Right ventricle myocardium superior (tissue), 1 donor: ENCODE measurements at regions not wholly inside any gene's neighbourhood (a gene's known extent, or its start where the extent isn't known, plus 50 kb on each side); places are given as distances from the start of the nearest gene placed in this dataset.

Experiments
- ATAC-seq: fragments of 200-7000 bp; cut with Tn5 transposase; one replicate; pipeline ENCODE4 v1.9.1; 2020; ENCODE audit warnings: mild to moderate bottlenecking; ENCODE audit not compliant: poor library complexity
- DNase-seq: peaks from one replicate; pipeline ENCODE4 v3.0.0-alpha.2; 2020
- intact Hi-C: fragments of 100-400 bp; cut with DNase I; formaldehyde crosslinking; loops from one replicate; pipeline ENCODE4 v1.11.2; 2022
- donor health status: DM: no; HTN: yes; CAD: no; lungs with severe emphysema.

DNA sequence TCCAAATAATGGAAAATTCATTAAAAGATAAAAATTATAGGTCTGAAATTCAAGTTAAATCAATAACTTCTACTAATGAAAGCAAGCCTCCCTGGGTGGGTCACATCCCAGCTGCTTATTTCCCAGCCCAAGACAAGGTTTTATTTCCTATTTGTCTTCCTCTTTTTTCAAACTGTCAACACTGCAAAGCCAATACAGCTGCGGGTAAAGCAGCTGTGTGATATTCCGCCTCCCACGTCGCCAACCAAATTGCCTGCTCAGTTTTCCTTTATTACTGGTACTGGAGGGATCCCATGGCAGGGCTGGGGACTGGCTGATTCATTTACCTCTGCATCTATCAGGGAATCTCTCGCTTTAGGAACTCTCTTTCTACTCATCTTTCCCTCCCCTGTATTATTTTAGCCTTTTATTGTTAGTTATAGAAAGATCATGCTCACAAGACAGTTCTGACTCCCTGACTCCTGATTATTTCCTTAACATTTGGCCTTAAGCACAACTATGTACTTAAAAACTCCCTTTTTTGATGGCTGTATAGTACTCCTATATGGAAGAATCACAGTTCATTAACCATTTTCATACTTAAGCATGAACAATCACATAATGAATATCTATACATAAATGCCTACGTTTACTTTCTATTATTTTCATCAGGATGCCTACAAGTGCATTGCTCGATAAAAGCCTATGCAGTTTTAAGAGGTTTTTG is 253.1 kb downstream of the CDCA7 start:
- intact Hi-C loops = no loop called here
- ATAC-seq (peak; percentile 46), DNase-seq (no peak)

DNA sequence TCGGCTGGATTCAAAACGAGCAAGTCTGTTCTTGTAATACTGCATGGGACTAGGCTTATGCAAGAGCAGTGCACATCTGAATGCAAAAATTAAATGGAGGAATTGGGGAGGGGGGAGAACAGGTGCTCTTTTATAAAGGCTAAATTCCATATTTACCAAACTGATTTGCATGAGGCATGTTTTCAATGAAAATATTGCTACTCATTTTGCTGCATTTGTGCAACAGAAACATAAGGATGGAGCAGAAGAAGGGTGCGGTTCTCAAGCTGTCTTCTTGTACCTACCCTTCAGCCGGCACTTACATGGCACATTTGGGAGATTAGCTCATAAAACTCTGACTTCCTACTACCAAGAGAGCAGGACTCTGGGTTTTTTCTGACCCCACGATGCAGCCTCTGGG is 256.4 kb downstream of the CDCA7 start:
- ATAC-seq (no peak), DNase-seq (no peak)
- intact Hi-C loops = no loop called here

DNA sequence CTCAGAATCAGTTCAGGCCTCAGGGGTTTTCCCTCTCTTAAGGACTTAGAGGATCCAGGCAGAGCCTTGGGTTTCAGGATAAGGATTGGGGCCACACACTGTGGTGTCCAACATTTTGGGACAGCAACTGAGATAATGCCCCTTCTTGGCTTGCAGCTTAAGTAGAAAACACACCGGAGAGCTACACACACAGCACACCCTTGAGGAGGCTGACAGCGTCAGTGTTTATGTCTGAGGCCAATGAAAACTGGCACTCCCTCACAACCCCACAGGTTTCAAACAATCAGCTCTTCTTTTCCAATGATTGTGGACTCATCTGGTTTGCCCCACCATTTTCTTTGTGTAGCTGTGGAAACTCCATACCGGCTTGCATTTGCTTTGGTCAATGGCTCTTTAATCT is 257.7 kb downstream of the CDCA7 start:
- intact Hi-C loops = no loop called here
- no peak for DNase-seq
- no peak for ATAC-seq

DNA sequence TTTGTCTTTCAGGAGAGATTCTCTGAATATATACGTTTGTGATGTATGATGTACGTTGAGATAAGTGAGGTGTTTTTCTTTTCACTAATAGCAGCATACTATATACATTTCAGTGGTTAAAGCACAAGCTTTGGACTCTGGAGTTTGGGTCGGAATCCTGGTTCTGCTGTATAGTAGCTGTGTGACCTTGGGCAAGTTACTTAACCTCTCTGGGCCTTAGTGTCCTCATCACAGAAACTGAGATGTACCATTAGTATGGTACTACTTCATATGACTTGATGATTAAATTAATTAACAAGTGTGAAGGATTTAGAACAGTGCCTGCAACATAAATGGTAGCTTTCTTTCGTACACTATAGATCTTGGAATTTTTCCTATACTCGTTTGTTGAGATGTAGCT is 258.7 kb downstream of the CDCA7 start:
- DNase-seq (no peak), ATAC-seq (no peak)
- intact Hi-C loops = no loop called here

DNA sequence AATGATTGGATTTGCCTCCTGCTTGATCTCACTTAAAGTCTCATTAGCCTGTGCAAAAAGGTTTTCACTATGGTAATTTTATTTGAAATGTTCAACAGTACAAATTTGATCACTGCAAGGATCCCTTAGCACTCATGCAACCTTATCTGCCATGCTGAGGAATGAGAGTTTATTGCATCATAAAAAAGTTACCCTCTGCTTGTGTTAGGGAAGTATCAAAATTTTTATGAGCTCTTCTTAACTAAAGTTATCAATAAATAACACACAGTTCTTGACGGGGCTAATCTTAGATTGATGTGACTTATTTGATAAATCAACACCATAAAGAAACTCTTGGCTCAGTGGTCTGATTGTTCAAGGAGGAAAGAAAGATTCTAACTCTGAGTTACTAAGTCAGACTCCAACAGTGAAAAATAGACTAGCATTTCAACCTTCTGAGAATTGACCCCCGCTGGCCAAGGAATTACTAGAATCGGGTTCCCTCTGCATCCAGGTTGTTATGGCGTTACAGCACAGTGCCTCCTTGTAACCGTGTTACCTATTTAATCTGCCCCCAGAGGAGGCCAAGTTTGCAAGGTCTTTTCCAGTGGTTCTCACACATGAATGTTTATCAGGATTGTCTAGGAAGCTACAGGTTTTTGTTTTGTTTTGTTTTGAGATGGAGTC is 259.7 kb downstream of the CDCA7 start:
- ATAC-seq (no peak), DNase-seq (no peak)
- intact Hi-C loops = no loop called here

DNA sequence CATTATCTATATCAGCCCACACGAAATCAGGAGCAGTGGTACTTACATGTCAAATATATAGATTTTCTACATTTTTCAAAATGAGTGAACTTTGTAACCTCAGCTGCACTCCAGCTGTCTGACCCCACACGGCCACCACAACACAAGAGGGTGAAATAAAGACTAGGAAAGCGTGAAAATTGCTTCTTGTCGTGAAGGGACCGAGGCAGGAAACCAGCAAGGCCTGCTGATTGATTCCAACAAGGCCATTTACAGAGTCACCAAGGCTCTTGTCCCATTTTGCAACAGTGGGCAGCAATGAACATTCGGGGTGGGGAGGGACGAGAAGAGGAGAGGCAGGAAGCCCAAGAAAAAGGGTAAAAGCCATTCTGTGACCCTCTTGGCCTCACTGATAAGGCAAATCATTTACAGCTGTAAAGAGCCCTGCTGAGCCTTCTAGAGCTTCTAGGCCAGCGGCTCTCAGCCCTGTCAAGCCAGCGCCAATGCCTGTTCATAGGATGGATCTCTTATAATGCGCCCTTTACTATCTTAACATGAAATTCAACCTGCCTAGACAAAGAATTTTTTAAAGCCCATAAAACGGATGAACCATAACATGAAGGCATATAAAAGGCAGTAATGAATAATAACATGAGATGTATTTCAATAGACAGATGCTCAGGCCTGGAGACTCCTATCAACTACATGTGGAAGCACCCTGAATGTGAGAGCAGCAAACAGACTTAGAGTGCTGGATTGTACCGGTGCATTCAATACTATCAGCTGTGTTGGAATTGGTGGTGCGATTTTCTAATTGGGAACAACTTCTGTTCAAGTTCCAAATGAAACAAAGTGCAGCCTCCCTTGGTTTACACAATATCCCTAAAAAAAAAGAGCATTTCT is 269.0 kb downstream of the CDCA7 start:
- intact Hi-C loops = no loop called here
- no peak for DNase-seq
- ATAC-seq = no peak

DNA sequence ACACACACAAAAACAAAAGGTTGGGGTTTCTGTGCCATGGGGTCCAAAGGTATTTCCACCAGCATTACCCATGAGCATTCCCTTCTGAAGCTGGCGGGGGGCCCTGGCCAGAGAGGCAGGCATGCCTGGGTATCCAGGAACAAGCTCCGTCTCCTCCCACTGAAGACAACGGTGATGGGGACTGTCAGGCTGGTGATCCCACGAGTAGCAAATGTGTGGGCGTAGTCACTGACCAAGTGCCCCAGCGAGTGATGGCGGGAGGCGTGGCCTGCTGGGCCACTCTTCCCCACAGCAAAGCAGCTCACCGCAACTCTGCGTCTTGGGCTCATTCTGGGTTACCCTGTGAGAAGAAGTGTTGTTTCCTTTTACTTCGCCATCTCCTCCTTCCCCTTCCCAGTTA is 270.6 kb downstream of the CDCA7 start:
- intact Hi-C loops = no loop called here
- DNase-seq (no peak), ATAC-seq (no peak)

DNA sequence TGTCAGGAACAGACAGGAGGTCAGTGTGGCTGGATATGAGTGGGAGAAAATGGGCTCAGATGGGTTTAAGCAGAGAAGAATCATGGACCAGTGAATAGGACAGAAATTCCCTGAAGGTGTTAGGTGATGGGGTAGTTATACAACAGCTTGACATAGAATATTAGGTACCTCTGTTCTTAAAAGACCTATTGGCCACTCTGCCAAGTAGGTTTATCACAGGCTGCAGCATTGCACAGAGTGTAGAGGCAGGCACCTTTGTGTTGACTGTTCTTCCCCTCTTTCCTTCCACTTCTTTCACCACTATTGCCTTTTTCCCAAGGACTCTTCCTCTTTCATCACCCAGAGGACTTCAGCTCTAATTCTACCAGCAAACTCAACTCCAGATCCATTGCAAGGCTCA is 274.4 kb downstream of the CDCA7 start:
- no peak for ATAC-seq
- no peak for DNase-seq
- intact Hi-C loops = no loop called here

DNA sequence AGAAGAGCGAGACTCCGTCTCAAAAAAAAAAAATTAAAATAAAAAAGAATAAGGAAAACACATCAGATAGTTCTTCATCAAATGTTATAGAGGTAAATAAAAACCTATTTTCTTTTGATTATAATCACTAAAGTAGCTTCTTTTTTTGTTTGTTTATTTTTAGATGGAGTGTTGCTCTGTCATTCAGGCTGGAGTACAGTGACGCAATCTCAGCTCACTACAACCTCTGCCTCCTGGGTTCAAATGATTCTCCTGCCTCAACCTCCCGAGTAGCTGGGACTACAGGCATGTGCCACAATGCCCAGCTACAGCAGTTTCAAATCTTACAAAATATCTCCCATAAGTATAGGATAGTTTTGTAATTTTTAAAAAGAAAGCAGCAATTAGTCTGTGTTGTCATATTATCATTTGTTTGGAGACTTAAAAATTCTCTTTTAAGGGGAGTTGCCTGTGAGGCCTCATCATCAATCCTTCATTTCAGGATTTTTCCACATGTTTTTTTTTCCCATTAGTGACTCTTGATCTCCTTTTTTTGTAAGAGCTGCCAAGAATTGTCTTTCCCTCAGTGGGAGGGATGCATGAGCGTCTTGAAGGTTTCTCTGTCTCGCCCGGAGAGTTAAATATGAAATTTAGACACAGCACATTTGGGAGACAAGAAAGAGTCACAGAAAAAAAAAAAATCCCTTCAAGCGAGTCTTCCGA is 275.9 kb downstream of the CDCA7 start:
- peak; percentile 45 for ATAC-seq
- intact Hi-C loops = no loop called here
- DNase-seq = no peak

DNA sequence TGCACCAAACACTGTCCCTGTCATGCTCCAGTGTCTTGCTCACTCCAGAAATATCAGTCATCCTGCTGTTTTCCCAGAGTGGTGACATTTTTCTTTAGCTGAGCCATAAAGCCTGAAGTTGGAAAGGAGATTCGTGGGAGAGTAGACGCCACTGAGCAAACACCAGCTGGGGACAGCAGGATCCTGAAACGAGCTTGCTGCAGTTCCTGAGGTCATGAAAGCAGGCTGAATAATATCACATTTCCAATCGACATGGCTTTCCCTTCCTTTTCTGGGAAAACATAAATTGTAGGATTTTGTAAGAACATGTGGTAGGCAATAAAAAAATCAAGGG is 276.4 kb downstream of the CDCA7 start:
- ATAC-seq = peak; percentile 80
- intact Hi-C loops = no loop called here
- no peak for DNase-seq

DNA sequence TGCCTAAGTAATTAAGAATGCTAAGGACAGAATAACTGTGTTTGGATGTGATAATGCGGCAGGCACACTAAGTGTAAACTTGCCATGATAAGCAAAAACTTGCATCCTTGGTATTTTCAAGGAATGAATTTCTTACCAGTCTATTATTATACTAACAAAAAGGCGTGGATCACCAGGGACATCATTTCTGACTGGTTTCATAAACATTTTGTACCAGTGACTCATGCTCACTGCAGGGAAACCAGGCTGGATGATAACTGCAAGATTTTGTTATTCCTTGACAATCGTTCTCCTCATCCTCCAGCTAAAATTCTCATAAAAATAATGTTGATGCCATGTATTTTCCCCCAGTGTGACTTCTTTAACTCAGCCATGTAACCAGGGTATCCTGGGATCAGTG is 289.5 kb downstream of the CDCA7 start:
- DNase-seq (no peak), ATAC-seq (no peak)
- intact Hi-C loops = no loop called here

DNA sequence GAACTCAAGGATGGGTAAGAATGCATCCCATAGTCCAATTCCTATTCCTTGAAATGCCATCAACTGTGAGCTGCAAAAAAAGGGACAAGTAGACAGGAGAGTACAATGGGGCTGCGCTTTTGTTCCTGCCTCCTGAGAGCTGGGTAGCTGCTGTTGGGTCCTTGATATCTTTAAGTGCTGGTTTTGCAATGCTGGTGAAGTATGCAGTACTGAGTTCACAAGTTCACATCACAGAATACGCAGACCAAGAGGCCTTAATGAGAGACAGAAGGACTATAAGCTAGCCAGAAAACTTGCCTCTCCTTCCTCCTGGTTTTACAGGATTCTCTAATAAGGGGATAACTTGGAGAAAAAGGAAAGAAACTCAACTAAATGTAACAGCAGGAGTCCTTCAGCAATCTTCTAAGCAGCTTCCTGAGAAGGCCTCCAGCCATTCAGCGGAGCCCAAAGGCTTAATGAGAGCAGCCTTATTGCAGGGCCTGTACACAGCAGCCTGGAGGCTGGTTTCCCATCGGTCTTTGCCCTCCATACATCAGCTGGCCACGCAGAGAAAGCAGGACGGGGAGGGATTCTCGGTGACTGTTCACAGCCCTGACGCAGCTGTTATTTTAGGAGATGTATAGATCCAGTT is 293.1 kb downstream of the CDCA7 start:
- ATAC-seq (peak; percentile 39), DNase-seq (no peak)
- intact Hi-C loops = no loop called here

DNA sequence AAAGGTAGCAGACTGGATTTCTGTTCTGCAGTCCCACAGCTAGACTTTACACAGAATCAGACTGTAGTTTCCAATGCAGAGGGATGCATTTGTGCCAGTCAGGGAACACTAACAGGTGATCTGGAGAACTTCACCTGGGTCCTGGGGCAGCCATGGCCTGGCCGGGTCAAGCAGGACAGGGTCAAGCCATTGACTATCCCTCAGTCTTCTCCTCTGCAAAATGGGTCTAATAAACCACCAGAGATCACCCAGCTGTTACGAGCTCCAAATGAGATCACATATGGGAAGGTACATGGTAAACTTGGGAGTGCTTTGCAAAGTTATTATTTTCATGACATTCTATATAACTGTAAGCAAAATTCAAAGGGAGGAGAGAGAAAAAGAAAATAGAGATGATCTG is 294.1 kb downstream of the CDCA7 start:
- intact Hi-C loops = no loop called here
- no peak for ATAC-seq
- DNase-seq = no peak

DNA sequence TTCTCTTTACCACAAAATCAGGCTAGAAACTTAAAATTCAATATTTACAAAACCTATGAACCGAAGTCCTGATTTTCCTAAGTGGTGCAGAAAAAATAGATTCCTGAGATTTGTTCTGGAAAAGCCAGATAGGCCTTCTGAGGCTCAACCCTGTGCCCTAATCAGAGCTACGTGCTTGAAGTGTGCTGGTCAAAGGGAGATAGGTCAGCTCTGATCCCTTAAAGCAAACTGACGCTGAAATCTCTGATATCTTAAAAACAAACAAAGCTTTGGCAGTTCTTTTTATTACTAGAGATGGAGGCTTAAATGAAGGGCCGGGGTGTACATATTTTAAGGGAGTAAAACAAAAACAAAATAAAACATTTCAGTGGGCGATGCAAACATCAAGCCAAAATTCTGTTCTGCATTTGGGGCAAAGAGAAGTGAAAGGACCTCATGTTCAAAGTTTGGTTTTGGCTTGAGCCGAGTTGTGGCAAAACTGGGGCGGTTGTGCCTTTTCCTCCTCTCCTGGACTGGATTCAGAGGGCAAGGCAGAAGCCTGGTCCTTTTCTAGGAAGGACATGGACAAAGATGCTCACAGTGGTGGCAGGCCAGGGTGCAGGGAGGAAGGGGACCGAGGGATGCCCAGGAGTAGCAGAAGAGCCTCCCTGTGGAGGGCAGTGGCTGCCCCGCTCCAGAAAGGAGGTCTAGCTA is 295.0 kb downstream of the CDCA7 start:
- no peak for DNase-seq
- peak; percentile 25 for ATAC-seq
- intact Hi-C loops = no loop called here

DNA sequence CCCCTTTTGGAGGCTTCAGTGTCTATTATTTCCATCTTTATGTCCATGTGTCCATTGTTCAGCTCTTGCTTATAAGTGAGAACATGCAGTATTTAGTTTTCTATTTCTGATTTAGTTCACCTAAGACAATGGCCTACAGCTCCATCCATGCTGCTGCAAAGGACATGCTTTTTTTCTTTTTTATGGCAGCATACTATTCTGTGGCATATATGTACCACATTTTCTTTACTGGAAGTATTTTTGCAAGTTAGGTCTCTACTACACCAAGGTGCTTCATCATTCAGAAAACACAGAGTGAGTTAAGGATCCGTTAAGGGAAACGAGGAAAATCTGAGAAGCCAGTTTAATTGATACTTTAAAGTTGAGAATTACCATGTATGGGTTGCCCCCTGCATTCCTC is 297.2 kb downstream of the CDCA7 start:
- intact Hi-C loops = no loop called here
- ATAC-seq (no peak), DNase-seq (no peak)

DNA sequence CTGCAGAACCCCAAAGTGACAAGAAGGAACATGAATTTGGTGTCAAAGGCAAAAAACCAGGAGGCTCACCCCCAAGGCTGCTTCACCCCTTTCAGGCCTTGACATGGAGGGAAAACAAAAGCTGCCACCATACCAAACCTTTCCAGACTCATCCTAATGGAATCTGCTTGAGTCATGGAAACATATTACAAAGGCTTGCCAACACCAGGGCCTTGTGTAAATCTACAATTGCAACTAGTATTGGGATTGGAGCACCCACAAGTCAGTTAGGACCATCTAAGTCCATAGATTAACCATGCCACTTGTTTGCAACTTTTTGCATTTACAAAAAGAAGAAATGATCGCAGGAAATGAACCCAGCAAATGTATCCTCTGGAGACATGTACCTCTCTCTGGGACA is 297.6 kb downstream of the CDCA7 start:
- no peak for DNase-seq
- ATAC-seq = no peak
- intact Hi-C loops = no loop called here

DNA sequence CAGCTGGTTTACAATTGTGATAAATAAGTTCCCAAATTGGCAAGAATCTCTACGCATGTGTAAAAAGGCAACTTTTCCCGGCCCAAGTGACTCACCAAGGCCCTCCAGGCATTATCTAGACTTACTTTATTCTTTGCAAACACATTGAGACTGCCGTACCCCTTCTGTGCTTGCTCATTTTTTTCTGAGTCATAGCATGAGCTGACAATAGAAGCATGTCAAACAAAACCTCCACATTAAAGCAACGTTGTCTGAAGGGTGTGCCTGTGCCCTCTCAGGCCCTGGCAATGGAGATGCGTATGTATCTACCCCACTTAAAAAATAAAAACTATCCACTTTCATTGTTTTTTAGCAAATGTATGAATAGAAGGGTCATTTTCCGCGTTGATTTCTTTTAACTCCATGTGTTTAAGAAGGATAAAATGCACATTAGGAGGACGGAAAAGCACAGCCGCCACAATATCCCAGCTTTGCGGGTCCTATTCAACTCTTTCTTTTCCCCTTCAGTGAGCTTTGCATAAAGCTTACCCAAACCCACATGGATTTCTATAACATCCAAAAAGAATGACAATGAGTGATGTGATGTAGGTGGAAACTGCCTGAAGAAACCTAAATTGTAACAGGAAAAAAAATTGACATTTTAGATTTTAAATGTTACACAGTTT is 298.2 kb downstream of the CDCA7 start:
- intact Hi-C loops = no loop called here
- ATAC-seq (no peak), DNase-seq (no peak)

DNA sequence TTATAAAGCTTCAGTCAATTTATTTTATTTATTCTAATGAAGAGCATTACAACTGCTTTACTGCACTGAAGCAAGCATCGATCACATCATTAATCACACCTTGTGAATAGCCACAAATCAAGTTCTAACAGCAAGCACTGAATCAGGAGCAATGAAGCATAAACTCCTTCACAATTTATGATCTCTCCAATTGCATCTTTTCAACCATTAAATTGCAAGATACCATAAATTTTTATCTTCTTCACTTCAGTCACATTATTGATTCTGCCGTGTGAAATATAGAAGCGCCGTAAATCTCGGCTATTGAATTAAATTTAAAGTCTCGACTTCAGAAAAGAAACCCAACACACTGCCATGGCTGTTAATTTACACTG is 298.7 kb downstream of the CDCA7 start:
- intact Hi-C loops = no loop called here
- ATAC-seq = no peak

More for the DNA sequence above, 298.7 kb downstream of the CDCA7 start:
- DNase-seq = no peak
